Activated B cell treated with CpG ODN at 0.5 μM for 24 hours (primary cell): ENCODE measurements at regions not wholly inside any gene's neighbourhood (a gene's known extent, or its start where the extent isn't known, plus 50 kb on each side); places are given as distances from the start of the nearest gene placed in this dataset.

ENCODE experiments used
- ATAC-seq: fragments of 200-7000 bp; cut with Tn5 transposase; one replicate; pipeline ENCODE4 v1.10.0; 2021; ENCODE audit warnings: low read depth, mild to moderate bottlenecking, moderate library complexity
- CTCF ChIA-PET: fragments of 350-600 bp; sonication (Branson Sonifier 250); formaldehyde crosslinking; loops from one replicate; lab custom pipeline; 2021; ENCODE audit warnings: antibody characterized with exemption; lab: Charles Lee
- POLR2A ChIA-PET: fragments of 350-600 bp; sonication (Branson Sonifier 250); formaldehyde crosslinking; loops from one replicate; lab custom pipeline; 2021; ENCODE audit warnings: antibody characterized with exemption; lab: Charles Lee
- DNase-seq: peaks from one replicate; pipeline ENCODE4 v3.0.0; 2022
- H3K27ac Mint-ChIP-seq: one replicate; pipeline ENCODE4 v1.8.0; 2020; ENCODE audit warnings: mixed read lengths
- H3K27me3 Mint-ChIP-seq: one replicate; pipeline ENCODE4 v1.8.0; 2021; ENCODE audit warnings: mixed read lengths
- H3K36me3 Mint-ChIP-seq: one replicate; pipeline ENCODE4 v1.8.0; 2021; ENCODE audit warnings: low read depth, mixed read lengths
- H3K4me1 Mint-ChIP-seq: one replicate; pipeline ENCODE4 v1.8.0; 2021; ENCODE audit warnings: mixed read lengths
- H3K4me3 Mint-ChIP-seq: one replicate; pipeline ENCODE4 v1.8.0; 2020; ENCODE audit warnings: mild to moderate bottlenecking, mixed read lengths
- H3K9me3 Mint-ChIP-seq: one replicate; pipeline ENCODE4 v1.8.0; 2020; ENCODE audit warnings: mixed read lengths
- CTCF ChIP-seq: fragments of 200-600 bp; IDR thresholded peaks from one replicate; pipeline ENCODE4 v1.8.0; 2022; ENCODE audit warnings: antibody characterized with exemption, mild to moderate bottlenecking
- intact Hi-C: fragments of 100-400 bp; cut with micrococcal nuclease; formaldehyde crosslinking; loops from one replicate; pipeline ENCODE4 v1.15.1; 2024

- no peak overlapping the region for H3K27ac Mint-ChIP-seq
- no peaks in the 10 kb centered on the region for H3K4me1 Mint-ChIP-seq
- no peaks in the 10 kb centered on the region for H3K27me3 Mint-ChIP-seq
- ChIA-PET POLR2A (no interaction called here), CTCF (no interaction called here)
- H3K4me3 Mint-ChIP-seq: no peak overlapping the region
- no peak for ATAC-seq
- no peaks in the 10 kb centered on the region for H3K36me3 Mint-ChIP-seq
- intact Hi-C loops: no loop called here
- H3K9me3 Mint-ChIP-seq: peaks cover 4% of the 10 kb centered on the region
- no peak for TF ChIP-seq CTCF
- DNase-seq: no peak
Measured at GRCh38 chr4:65799513-65799912, 129.2 kb upstream of the EPHA5 start.

DNA sequence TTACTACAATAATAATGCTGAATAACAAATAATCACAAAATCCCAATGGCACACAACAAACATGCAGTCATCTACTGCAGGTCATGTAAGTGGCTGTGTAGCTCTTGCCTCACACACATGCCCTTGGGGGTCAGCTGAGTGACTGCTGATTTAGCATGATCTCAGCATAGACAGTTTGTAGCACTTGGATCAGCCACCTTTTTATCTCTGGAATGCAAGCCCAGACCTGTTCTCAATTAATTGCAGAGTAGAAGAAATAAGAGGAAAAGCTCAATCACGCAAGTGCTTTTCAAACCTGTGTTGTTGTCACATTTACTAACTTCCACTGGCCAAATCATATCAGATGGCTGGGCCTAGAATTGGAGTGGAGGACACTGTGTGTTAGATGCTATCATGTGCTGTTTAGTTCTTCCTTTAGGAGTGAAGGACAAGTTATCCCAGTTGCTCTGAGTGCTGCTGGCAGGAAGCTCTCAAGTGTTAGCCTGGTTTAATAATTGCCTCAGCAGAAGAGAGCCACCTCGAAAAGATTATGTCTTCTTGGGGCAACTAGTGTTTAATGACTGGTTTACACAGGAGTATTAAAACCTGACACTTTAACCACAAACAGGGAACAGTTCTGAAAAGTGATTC, 128.3 kb upstream of the EPHA5 start:
- TF ChIP-seq CTCF: no peak
- DNase-seq (no peak), ATAC-seq (no peak)
- H3K36me3 Mint-ChIP-seq: no peaks in the 10 kb centered on the region
- H3K27ac Mint-ChIP-seq: no peak overlapping the region
- H3K9me3 Mint-ChIP-seq: peaks cover 7% of the 10 kb centered on the region
- no peak overlapping the region for H3K4me3 Mint-ChIP-seq
- no peaks in the 10 kb centered on the region for H3K27me3 Mint-ChIP-seq
- ChIA-PET POLR2A (no interaction called here), CTCF (no interaction called here)
- intact Hi-C loops: no loop called here
- H3K4me1 Mint-ChIP-seq: no peaks in the 10 kb centered on the region

GRCh38 chr4:65791812-65792308, 121.6 kb upstream of the EPHA5 start:
- DNase-seq: no peak
- H3K27me3 Mint-ChIP-seq: no peaks in the 10 kb centered on the region
- H3K27ac Mint-ChIP-seq: no peak overlapping the region
- peaks cover 3% of the 10 kb centered on the region for H3K9me3 Mint-ChIP-seq
- H3K4me1 Mint-ChIP-seq: no peaks in the 10 kb centered on the region
- ChIA-PET CTCF (no interaction called here), POLR2A (no interaction called here)
- no peak for TF ChIP-seq CTCF
- H3K36me3 Mint-ChIP-seq: no peaks in the 10 kb centered on the region
- no peak for ATAC-seq
- H3K4me3 Mint-ChIP-seq: no peak overlapping the region
- intact Hi-C loops: no loop called here

GRCh38 chr4:65791111-65791811, 121.0 kb upstream of the EPHA5 start:
- DNase-seq: no peak
- H3K27ac Mint-ChIP-seq: no peak overlapping the region
- CTCF ChIA-PET: no interaction called here
- intact Hi-C loops: no loop called here
- TF ChIP-seq CTCF: no peak
- no peaks in the 10 kb centered on the region for H3K4me1 Mint-ChIP-seq
- no peaks in the 10 kb centered on the region for H3K27me3 Mint-ChIP-seq
- peaks cover 3% of the 10 kb centered on the region for H3K9me3 Mint-ChIP-seq
- no peak for ATAC-seq
- H3K36me3 Mint-ChIP-seq: no peaks in the 10 kb centered on the region
- POLR2A ChIA-PET: no interaction called here
- no peak overlapping the region for H3K4me3 Mint-ChIP-seq

DNA sequence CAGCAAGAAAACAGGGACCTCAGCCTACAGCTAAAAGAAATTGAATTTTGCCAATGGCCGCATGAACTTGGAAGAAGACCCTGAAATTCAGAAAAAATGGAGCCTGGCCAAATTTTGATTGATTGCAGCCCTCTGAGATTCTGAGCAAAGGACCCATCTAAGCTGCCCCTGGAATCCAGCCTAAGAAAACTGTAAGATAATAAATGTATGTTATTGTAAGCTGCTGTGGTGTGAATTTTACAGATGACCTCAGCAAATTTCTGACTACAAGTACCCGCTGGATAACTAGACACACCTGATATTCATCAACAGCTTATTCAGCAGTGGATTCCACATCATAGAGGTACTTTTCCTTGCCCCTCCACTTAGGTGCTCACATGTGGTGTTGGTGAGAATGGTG, 119.5 kb upstream of the EPHA5 start:
- no peaks in the 10 kb centered on the region for H3K4me1 Mint-ChIP-seq
- H3K4me3 Mint-ChIP-seq: no peak overlapping the region
- H3K27ac Mint-ChIP-seq: no peak overlapping the region
- H3K9me3 Mint-ChIP-seq: peaks cover 3% of the 10 kb centered on the region
- intact Hi-C loops: no loop called here
- no peak for TF ChIP-seq CTCF
- POLR2A ChIA-PET: no interaction called here
- H3K27me3 Mint-ChIP-seq: no peaks in the 10 kb centered on the region
- no peaks in the 10 kb centered on the region for H3K36me3 Mint-ChIP-seq
- ATAC-seq (no peak), DNase-seq (no peak)
- CTCF ChIA-PET: no interaction called here
